GM12878 (cell line): ENCODE measurements at regions not wholly inside any gene's neighbourhood (a gene's known extent, or its start where the extent isn't known, plus 50 kb on each side); places are given as distances from the start of the nearest gene placed in this dataset.

Source experiments
- ATAC-seq: fragments of 200-7000 bp; cut with Tn5 transposase; 3 replicates; pipeline ENCODE4 v1.9.1; 2020; ENCODE audit warnings: mild to moderate bottlenecking, moderate library complexity
- BruUV-seq: library from RNA; stranded (reverse); fragments of 400-500 nt; replicated peaks from 2 replicates; lab custom pipeline; 2021; lab: Mats Ljungman, UMichigan
- CTCF ChIA-PET: fragments of 300-600 bp; sonication (Branson Sonifier 250); formaldehyde crosslinking; extraction: SDS; loops from one replicate; lab custom pipeline; 2021; ENCODE audit warnings: inconsistent platforms; lab: Yijun Ruan, JAX
- POLR2A ChIA-PET: fragments of 350-600 bp; formaldehyde crosslinking; extraction: SDS; loops from one replicate; lab custom pipeline; 2021; ENCODE audit warnings: inconsistent platforms; lab: Charles Lee
- RAD21 ChIA-PET: fragments of 300-600 bp; sonication (Branson Sonifier 250); formaldehyde crosslinking; loops from one replicate; lab custom pipeline; 2023; ENCODE audit warnings: antibody characterized with exemption; ENCODE audit not compliant: unreplicated experiment; lab: Charles Lee
- SMC1A ChIA-PET: fragments of 300-600 bp; sonication (Branson Sonifier 250); formaldehyde crosslinking; loops from one replicate; lab custom pipeline; 2023; ENCODE audit not compliant: unreplicated experiment, uncharacterized antibody; lab: Charles Lee
- DNase-seq: peaks from one replicate; pipeline ENCODE4 v3.0.0-alpha.2; 2011; ENCODE audit warnings: low read depth, low spot score
- FAIRE-seq: peaks from 3 replicates; lab custom pipeline; 2011; peaks lifted over from hg19 to GRCh38; lab: Jason Lieb, UNC
- H2AFZ ChIP-seq: 2 replicates; pipeline ENCODE4 v1.6.0; 2011; ENCODE audit warnings: low read depth, low read length, control low read depth; ENCODE audit not compliant: control insufficient read depth
- H3K27ac ChIP-seq: 2 replicates; pipeline ENCODE4 v1.5.1; 2011; ENCODE audit warnings: control low read depth; ENCODE audit not compliant: control insufficient read depth, insufficient read depth
- H3K27me3 ChIP-seq, 2 experiments: replicated peaks in 1 of 2; 2 replicates each; pipeline versions ENCODE4 v1.6.0 to v1.6.1; 2011; ENCODE audit warnings: low read length in 1 of 2; ENCODE audit not compliant: control insufficient read depth in 2 of 2, insufficient read depth in 2 of 2
- H3K36me3 ChIP-seq, 2 experiments: 2 replicates each; pipeline ENCODE4 v1.5.1; 2011; ENCODE audit warnings: low read length in 1 of 2; ENCODE audit not compliant: control insufficient read depth in 2 of 2, insufficient read depth in 2 of 2
- H3K4me1 ChIP-seq: 2 replicates; pipeline ENCODE4 v1.6.1; 2011; ENCODE audit warnings: mild to moderate bottlenecking, low read length, moderate library complexity, mixed read lengths; ENCODE audit not compliant: control insufficient read depth, insufficient read depth
- H3K4me2 ChIP-seq: 2 replicates; pipeline ENCODE4 v1.6.0; 2011; ENCODE audit warnings: control low read depth; ENCODE audit not compliant: control insufficient read depth, insufficient read depth
- H3K4me3 ChIP-seq: fragments of 200-600 bp; sonication (generic); 2 replicates; pipeline ENCODE4 v1.5.1; 2016
- H3K79me2 ChIP-seq: 2 replicates; pipeline ENCODE4 v1.6.0; 2011; ENCODE audit warnings: low read length; ENCODE audit not compliant: control insufficient read depth, insufficient read depth
- H3K9ac ChIP-seq: 2 replicates; pipeline ENCODE4 v1.8.0; 2011; ENCODE audit warnings: low read length, control low read depth, mixed read lengths; ENCODE audit not compliant: control insufficient read depth, insufficient read depth
- H3K9me3 ChIP-seq: replicated peaks from 3 replicates; pipeline ENCODE4 v1.5.1; 2011; ENCODE audit warnings: mild to moderate bottlenecking, low read length; ENCODE audit not compliant: control insufficient read depth, insufficient read depth
- H4K20me1 ChIP-seq: 2 replicates; pipeline ENCODE4 v1.6.0; 2011; ENCODE audit not compliant: control insufficient read depth, insufficient read depth
- CHD4 ChIP-seq: fragments of 200-600 bp; sonication (generic); IDR thresholded peaks from 2 replicates; pipeline ENCODE4 v1.6.1; 2016; ENCODE audit warnings: mild to moderate bottlenecking
- MEF2B ChIP-seq: fragments of 450-650 bp; IDR thresholded peaks from 2 replicates; pipeline ENCODE4 v1.6.1; 2018; ENCODE audit warnings: mild to moderate bottlenecking, moderate library complexity; ENCODE audit not compliant: partially characterized antibody, poor library complexity, severe bottlenecking
- NFIC ChIP-seq: IDR thresholded peaks from 2 replicates; pipeline ENCODE4 v1.6.1; 2012; ENCODE audit warnings: low read depth, mild to moderate bottlenecking, inconsistent platforms, low read length, moderate library complexity
- PAX8 ChIP-seq: fragments of 450-650 bp; IDR thresholded peaks from 2 replicates; pipeline ENCODE4 v1.6.1; 2017; ENCODE audit warnings: mild to moderate bottlenecking, moderate library complexity
- POLR2AphosphoS2 ChIP-seq: IDR thresholded peaks from 2 replicates; pipeline ENCODE4 v1.6.1; 2011; ENCODE audit warnings: low read depth, mild to moderate bottlenecking, low read length, improper control_type of control experiment, moderate library complexity
- SMC3 ChIP-seq: IDR thresholded peaks from 2 replicates; pipeline ENCODE4 v1.6.1; 2011; ENCODE audit warnings: low read length, improper control_type of control experiment, borderline replicate concordance
- TAF1 ChIP-seq: IDR thresholded peaks from 2 replicates; pipeline ENCODE4 v1.6.1; 2011; ENCODE audit warnings: mild to moderate bottlenecking, low read depth, low read length, borderline replicate concordance
- TBL1XR1 ChIP-seq: IDR thresholded peaks from 2 replicates; pipeline ENCODE4 v1.6.1; 2012; ENCODE audit warnings: low read depth, low read length, improper control_type of control experiment
- YY1 ChIP-seq: IDR thresholded peaks from 2 replicates; pipeline ENCODE4 v1.6.1; 2011; ENCODE audit warnings: low read depth, mild to moderate bottlenecking, low read length
- ZBED1 ChIP-seq: IDR thresholded peaks from 2 replicates; pipeline ENCODE4 v1.6.1; 2016; ENCODE audit warnings: borderline replicate concordance
- ZNF217 ChIP-seq: fragments of 450-650 bp; IDR thresholded peaks from 2 replicates; pipeline ENCODE4 v1.6.1; 2017; ENCODE audit warnings: antibody characterized with exemption, mild to moderate bottlenecking
- WGBS: methylation state at CpG from one replicate; pipeline ENCODE4 v1.1.6; 2016; ENCODE audit warnings: low lambda C conversion rate; ENCODE audit not compliant: insufficient replicate concordance, insufficient coverage; ENCODE audit errors: missing lambda C conversion rate; 5-methylcytosine and 5-hydroxymethylcytosine counted together
- in situ Hi-C: fragments of 300-500 bp; cut with MboI; formaldehyde crosslinking; loops from 9 replicates; pipeline ENCODE4 v1.14.3; 2018; ENCODE audit warnings: mixed read lengths
- intact Hi-C: fragments of 100-400 bp; cut with micrococcal nuclease; formaldehyde crosslinking; loops from one replicate; pipeline ENCODE4 v1.14.2; 2022; ENCODE audit not compliant: unreplicated experiment
- TF ChIP-seq, protein P1 (sequence below): IDR thresholded peaks from 2 replicates; pipeline ENCODE4 v1.6.1; 2011; ENCODE audit warnings: borderline replicate concordance, low read depth, mild to moderate bottlenecking, moderate library complexity, low read length; ENCODE audit not compliant: insufficient read depth, poor library complexity, severe bottlenecking
- TF ChIP-seq, protein P2 (sequence below): fragments of 150-350 bp; IDR thresholded peaks from 2 replicates; pipeline ENCODE4 v1.6.1; 2014; ENCODE audit warnings: mild to moderate bottlenecking, low read depth, low read length
- TF ChIP-seq, protein P3 (sequence below): fragments of 450-650 bp; IDR thresholded peaks from 2 replicates; pipeline ENCODE4 v1.6.1; 2017; ENCODE audit warnings: borderline replicate concordance
- TF ChIP-seq, protein P4 (sequence below): IDR thresholded peaks from 2 replicates; pipeline ENCODE4 v1.6.1; 2011; ENCODE audit warnings: low read depth, mild to moderate bottlenecking, low read length, moderate library complexity, borderline replicate concordance; ENCODE audit errors: extremely low read depth
- TF ChIP-seq, protein P5 (sequence below): IDR thresholded peaks from 2 replicates; pipeline ENCODE4 v1.6.1; 2012; ENCODE audit warnings: low read length, inconsistent platforms

DNA sequence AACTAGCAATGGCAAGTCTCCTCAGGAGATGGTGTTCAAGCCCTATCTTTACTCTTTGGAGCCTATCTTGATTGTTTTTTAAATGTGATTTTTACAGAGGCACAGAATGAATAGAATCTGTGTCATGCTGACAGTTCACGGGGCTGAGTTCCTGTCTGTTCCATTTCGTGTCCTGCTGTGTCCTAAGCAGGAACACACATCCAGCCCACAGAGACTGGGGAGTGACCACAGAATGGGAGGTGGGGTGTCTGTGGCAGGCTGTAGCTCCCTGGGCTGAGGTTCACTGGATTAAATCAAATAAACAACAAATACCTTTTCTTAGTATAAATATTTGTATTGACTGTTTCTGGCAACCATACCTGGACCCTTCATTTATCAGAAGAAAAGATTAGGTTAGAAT lies 73.4 kb upstream of the CARD11 start:
- Histone ChIP-seq H3K27me3 (no peaks in the 10 kb centered on the region), H3K36me3 (no peaks in the 10 kb centered on the region), H3K4me2 (no peak overlapping the region), H3K9me3 (no peaks in the 10 kb centered on the region; the same call in 2 of the 3 replicates), H3K9ac (no peak overlapping the region), H3K4me1 (no peaks in the 10 kb centered on the region), H2AFZ (no peak overlapping the region), H4K20me1 (no peaks in the 10 kb centered on the region), H3K4me3 (no peak overlapping the region), H3K79me2 (no peaks in the 10 kb centered on the region), H3K27ac (no peak overlapping the region)
- DNase-seq (no peak), FAIRE-seq (no peak), ATAC-seq (no peak)
- TF ChIP-seq ZNF217, result no peak
- no peak for TF ChIP-seq YY1
- TF ChIP-seq, protein P1, sequence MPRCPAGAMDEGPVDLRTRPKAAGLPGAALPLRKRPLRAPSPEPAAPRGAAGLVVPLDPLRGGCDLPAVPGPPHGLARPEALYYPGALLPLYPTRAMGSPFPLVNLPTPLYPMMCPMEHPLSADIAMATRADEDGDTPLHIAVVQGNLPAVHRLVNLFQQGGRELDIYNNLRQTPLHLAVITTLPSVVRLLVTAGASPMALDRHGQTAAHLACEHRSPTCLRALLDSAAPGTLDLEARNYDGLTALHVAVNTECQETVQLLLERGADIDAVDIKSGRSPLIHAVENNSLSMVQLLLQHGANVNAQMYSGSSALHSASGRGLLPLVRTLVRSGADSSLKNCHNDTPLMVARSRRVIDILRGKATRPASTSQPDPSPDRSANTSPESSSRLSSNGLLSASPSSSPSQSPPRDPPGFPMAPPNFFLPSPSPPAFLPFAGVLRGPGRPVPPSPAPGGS, result no peak
- no peak for TF ChIP-seq TBL1XR1
- TF ChIP-seq, protein P2, sequence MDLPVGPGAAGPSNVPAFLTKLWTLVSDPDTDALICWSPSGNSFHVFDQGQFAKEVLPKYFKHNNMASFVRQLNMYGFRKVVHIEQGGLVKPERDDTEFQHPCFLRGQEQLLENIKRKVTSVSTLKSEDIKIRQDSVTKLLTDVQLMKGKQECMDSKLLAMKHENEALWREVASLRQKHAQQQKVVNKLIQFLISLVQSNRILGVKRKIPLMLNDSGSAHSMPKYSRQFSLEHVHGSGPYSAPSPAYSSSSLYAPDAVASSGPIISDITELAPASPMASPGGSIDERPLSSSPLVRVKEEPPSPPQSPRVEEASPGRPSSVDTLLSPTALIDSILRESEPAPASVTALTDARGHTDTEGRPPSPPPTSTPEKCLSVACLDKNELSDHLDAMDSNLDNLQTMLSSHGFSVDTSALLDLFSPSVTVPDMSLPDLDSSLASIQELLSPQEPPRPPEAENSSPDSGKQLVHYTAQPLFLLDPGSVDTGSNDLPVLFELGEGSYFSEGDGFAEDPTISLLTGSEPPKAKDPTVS, result no peak
- no peak for TF ChIP-seq CHD4
- no peak for TF ChIP-seq POLR2AphosphoS2
- no peak for TF ChIP-seq TAF1
- TF ChIP-seq PAX8, result no peak
- TF ChIP-seq, protein P3, sequence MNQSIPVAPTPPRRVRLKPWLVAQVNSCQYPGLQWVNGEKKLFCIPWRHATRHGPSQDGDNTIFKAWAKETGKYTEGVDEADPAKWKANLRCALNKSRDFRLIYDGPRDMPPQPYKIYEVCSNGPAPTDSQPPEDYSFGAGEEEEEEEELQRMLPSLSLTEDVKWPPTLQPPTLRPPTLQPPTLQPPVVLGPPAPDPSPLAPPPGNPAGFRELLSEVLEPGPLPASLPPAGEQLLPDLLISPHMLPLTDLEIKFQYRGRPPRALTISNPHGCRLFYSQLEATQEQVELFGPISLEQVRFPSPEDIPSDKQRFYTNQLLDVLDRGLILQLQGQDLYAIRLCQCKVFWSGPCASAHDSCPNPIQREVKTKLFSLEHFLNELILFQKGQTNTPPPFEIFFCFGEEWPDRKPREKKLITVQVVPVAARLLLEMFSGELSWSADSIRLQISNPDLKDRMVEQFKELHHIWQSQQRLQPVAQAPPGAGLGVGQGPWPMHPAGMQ, result no peak
- TF ChIP-seq ZBED1, result no peak
- no peak for TF ChIP-seq SMC3
- TF ChIP-seq MEF2B, result no peak
- TF ChIP-seq, protein P4, sequence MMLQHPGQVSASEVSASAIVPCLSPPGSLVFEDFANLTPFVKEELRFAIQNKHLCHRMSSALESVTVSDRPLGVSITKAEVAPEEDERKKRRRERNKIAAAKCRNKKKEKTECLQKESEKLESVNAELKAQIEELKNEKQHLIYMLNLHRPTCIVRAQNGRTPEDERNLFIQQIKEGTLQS, result no peak
- TF ChIP-seq, protein P5, sequence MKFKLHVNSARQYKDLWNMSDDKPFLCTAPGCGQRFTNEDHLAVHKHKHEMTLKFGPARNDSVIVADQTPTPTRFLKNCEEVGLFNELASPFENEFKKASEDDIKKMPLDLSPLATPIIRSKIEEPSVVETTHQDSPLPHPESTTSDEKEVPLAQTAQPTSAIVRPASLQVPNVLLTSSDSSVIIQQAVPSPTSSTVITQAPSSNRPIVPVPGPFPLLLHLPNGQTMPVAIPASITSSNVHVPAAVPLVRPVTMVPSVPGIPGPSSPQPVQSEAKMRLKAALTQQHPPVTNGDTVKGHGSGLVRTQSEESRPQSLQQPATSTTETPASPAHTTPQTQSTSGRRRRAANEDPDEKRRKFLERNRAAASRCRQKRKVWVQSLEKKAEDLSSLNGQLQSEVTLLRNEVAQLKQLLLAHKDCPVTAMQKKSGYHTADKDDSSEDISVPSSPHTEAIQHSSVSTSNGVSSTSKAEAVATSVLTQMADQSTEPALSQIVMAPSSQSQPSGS, result no peak
- TF ChIP-seq NFIC, result no peak
- in situ Hi-C loops (no loop called here), intact Hi-C loops (no loop called here)
- ChIA-PET SMC1A (no interaction called here), RAD21 (no interaction called here), POLR2A (no interaction called here), CTCF (no interaction called here)
- BruUV-seq, result no TSS peak
- 0% methylated on average over 2 of the region's 2 CpGs for WGBS
